CD4-positive, alpha-beta memory T cell (primary cell): ENCODE measurements at regions not wholly inside any gene's neighbourhood (a gene's known extent, or its start where the extent isn't known, plus 50 kb on each side); places are given as distances from the start of the nearest gene placed in this dataset.
"Not testable (repeated sequence)": the region's sequence is repeated elsewhere in the genome, so short reads cannot be mapped to it uniquely, and the experiment has no call there.

Experiments used
- CTCF ChIA-PET: fragments of 350-600 bp; sonication (Branson Sonifier 250); formaldehyde crosslinking; loops from one replicate; lab custom pipeline; 2021; ENCODE audit warnings: inconsistent platforms; ENCODE audit not compliant: partially characterized antibody; lab: Charles Lee
- POLR2A ChIA-PET: fragments of 350-600 bp; sonication (Branson Sonifier 250); formaldehyde crosslinking; loops from one replicate; lab custom pipeline; 2021; ENCODE audit not compliant: partially characterized antibody; lab: Charles Lee
- DNase-seq, 5 donors: peaks; one replicate each; pipeline versions ENCODE4 v3.0.0 to v3.0.0-alpha.2; 2020 to 2022; ENCODE audit warnings: mixed read lengths in 1 of 5
- H3K27ac ChIP-seq: one replicate; pipeline ENCODE4 v1.7.0; 2013; ENCODE audit warnings: low read depth, low read length
- H3K27me3 ChIP-seq: 2 replicates; pipeline ENCODE4 v1.7.0; 2013; ENCODE audit warnings: mild to moderate bottlenecking, low read length, moderate library complexity; ENCODE audit not compliant: insufficient read depth
- H3K36me3 ChIP-seq: 2 replicates; pipeline ENCODE4 v1.7.0; 2013; ENCODE audit warnings: mild to moderate bottlenecking, low read length, moderate library complexity; ENCODE audit not compliant: insufficient read depth
- H3K4me1 ChIP-seq: 2 replicates; pipeline ENCODE4 v1.7.0; 2013; ENCODE audit warnings: mild to moderate bottlenecking, low read length, moderate library complexity; ENCODE audit not compliant: insufficient read depth
- H3K4me3 ChIP-seq, 2 donors: one replicate each; pipeline ENCODE4 v1.7.0; 2013; ENCODE audit warnings: low read length in 2 of 2, mild to moderate bottlenecking in 1 of 2
- H3K9me3 ChIP-seq, 2 donors: one replicate each; pipeline ENCODE4 v1.7.0; 2013; ENCODE audit warnings: low read length in 2 of 2, control low read depth in 1 of 2; ENCODE audit not compliant: control insufficient read depth in 1 of 2
- H3K27ac Mint-ChIP-seq, 7 donors: one replicate each; pipeline ENCODE4 v1.8.0; 2020 to 2021; ENCODE audit warnings: mixed read lengths in 7 of 7, mild to moderate bottlenecking in 6 of 7, inconsistent platforms in 3 of 7, moderate library complexity in 3 of 7
- H3K27me3 Mint-ChIP-seq, 2 donors: one replicate each; pipeline ENCODE4 v1.8.0; 2020 to 2021; ENCODE audit warnings: mixed read lengths in 2 of 2
- H3K36me3 Mint-ChIP-seq, 2 donors: one replicate each; pipeline ENCODE4 v1.8.0; 2020 to 2021; ENCODE audit warnings: mixed read lengths in 2 of 2, inconsistent platforms in 1 of 2, mild to moderate bottlenecking in 1 of 2
- H3K4me1 Mint-ChIP-seq, 4 donors: one replicate each; pipeline ENCODE4 v1.8.0; 2020 to 2021; ENCODE audit warnings: mixed read lengths in 4 of 4, mild to moderate bottlenecking in 1 of 4
- H3K4me3 Mint-ChIP-seq, 8 donors: one replicate each; pipeline ENCODE4 v1.8.0; 2020 to 2021; ENCODE audit warnings: mixed read lengths in 8 of 8, mild to moderate bottlenecking in 7 of 8, moderate library complexity in 6 of 8, inconsistent platforms in 3 of 8
- H3K9me3 Mint-ChIP-seq, 8 donors: one replicate each; pipeline ENCODE4 v1.8.0; 2020 to 2021; ENCODE audit warnings: mixed read lengths in 8 of 8, mild to moderate bottlenecking in 5 of 8, inconsistent platforms in 3 of 8, moderate library complexity in 1 of 8
- intact Hi-C: fragments of 100-400 bp; cut with micrococcal nuclease; formaldehyde crosslinking; loops from one replicate; pipeline ENCODE4 v1.15.1; 2023

GRCh38 chr1:228838717-228839500 is 103.6 kb downstream of the RHOU start:
- ChIA-PET POLR2A (no interaction called here), CTCF (interaction anchor here (0.8 kb wide), 1 partner anchor 388 kb away, joined by 3 read pairs; no protein-coding TSS in a partner anchor)
- Histone ChIP-seq H3K4me1 (no peaks in the 10 kb centered on the region), H3K27me3 (no peaks in the 10 kb centered on the region), H3K27ac (no peak overlapping the region), H3K9me3 (no peaks in the 10 kb centered on the region), H3K4me3 (no peak overlapping the region), H3K36me3 (no peaks in the 10 kb centered on the region)
- H3K9me3 Mint-ChIP-seq = peaks cover 0 to 19% (median 7%) of the 10 kb centered on the region in 8 donors
- H3K4me1 Mint-ChIP-seq = peaks cover 0 to 3% (median 0%) of the 10 kb centered on the region in 4 donors
- H3K27ac Mint-ChIP-seq = no peak overlapping the region
- intact Hi-C loops = no loop called here
- DNase-seq = no peak
- H3K4me3 Mint-ChIP-seq = no peak overlapping the region
- peaks cover 0 to 3% of the 10 kb centered on the region in 2 donors for H3K36me3 Mint-ChIP-seq
- peaks cover 1% of the 10 kb centered on the region in 2 donors for H3K27me3 Mint-ChIP-seq

- Histone ChIP-seq H3K4me1 (no peaks in the 10 kb centered on the region), H3K4me3 (no peak overlapping the region), H3K27ac (no peak overlapping the region), H3K27me3 (no peaks in the 10 kb centered on the region), H3K36me3 (no peaks in the 10 kb centered on the region), H3K9me3 (no peaks in the 10 kb centered on the region)
- Mint-ChIP-seq H3K4me1 (peaks cover 0 to 3% (median 0%) of the 10 kb centered on the region in 4 donors), H3K9me3 (peaks cover 0 to 19% (median 7%) of the 10 kb centered on the region in 8 donors), H3K27ac (no peak overlapping the region), H3K4me3 (no peak overlapping the region), H3K36me3 (peaks cover 0 to 3% of the 10 kb centered on the region in 2 donors), H3K27me3 (peaks cover 1% of the 10 kb centered on the region in 2 donors)
- CTCF ChIA-PET = no interaction called here
- intact Hi-C loops = no loop called here
- POLR2A ChIA-PET = no interaction called here
- DNase-seq = no peak
These were observed 104.4 kb downstream of the RHOU start for GRCh38 chr1:228839656-228840055.

GRCh38 chr1:228841632-228842031 is 106.4 kb downstream of the RHOU start:
- DNase-seq = no peak
- ChIA-PET CTCF (no interaction called here), POLR2A (no interaction called here)
- Histone ChIP-seq H3K9me3 (no peaks in the 10 kb centered on the region), H3K4me1 (no peaks in the 10 kb centered on the region), H3K36me3 (no peaks in the 10 kb centered on the region), H3K4me3 (no peak overlapping the region), H3K27ac (no peak overlapping the region), H3K27me3 (no peaks in the 10 kb centered on the region)
- intact Hi-C loops = no loop called here
- Mint-ChIP-seq H3K27me3 (no peaks in the 10 kb centered on the region), H3K9me3 (peaks cover 0 to 19% (median 7%) of the 10 kb centered on the region in 8 donors), H3K4me3 (no peak overlapping the region), H3K4me1 (peaks cover 0 to 3% (median 0%) of the 10 kb centered on the region in 4 donors), H3K27ac (no peak overlapping the region), H3K36me3 (peaks cover 0 to 3% of the 10 kb centered on the region in 2 donors)

GRCh38 chr1:228842094-228842775 is 107.0 kb downstream of the RHOU start:
- POLR2A ChIA-PET = no interaction called here
- no peak overlapping the region for H3K4me3 Mint-ChIP-seq
- no peaks in the 10 kb centered on the region for H3K4me1 ChIP-seq

GRCh38 chr1:228845101-228845500 is 109.8 kb downstream of the RHOU start:
- POLR2A ChIA-PET = no interaction called here
- H3K36me3 Mint-ChIP-seq = peaks cover 0 to 3% of the 10 kb centered on the region in 2 donors
- Histone ChIP-seq H3K27ac (no peak overlapping the region), H3K36me3 (no peaks in the 10 kb centered on the region), H3K4me1 (no peaks in the 10 kb centered on the region), H3K4me3 (no peak overlapping the region), H3K9me3 (no peaks in the 10 kb centered on the region), H3K27me3 (no peaks in the 10 kb centered on the region)
- H3K9me3 Mint-ChIP-seq = peaks cover 0 to 19% (median 7%) of the 10 kb centered on the region in 8 donors
- no peak for DNase-seq
- H3K4me1 Mint-ChIP-seq = no peaks in the 10 kb centered on the region
- H3K27me3 Mint-ChIP-seq = no peaks in the 10 kb centered on the region
- CTCF ChIA-PET = interaction anchor here (1.0 kb wide), 1 partner anchor 12 kb away, joined by 3 read pairs; no protein-coding TSS in a partner anchor
- H3K27ac Mint-ChIP-seq = no peak overlapping the region
- intact Hi-C loops = no loop called here
- no peak overlapping the region for H3K4me3 Mint-ChIP-seq

More at GRCh38 chr1:228842094-228842775, 107.0 kb downstream of the RHOU start:
- H3K36me3 ChIP-seq = no peaks in the 10 kb centered on the region
- CTCF ChIA-PET = no interaction called here
- no peaks in the 10 kb centered on the region for H3K27me3 ChIP-seq
- H3K36me3 Mint-ChIP-seq = peaks cover 0 to 3% of the 10 kb centered on the region in 2 donors
- H3K27ac Mint-ChIP-seq = no peak overlapping the region
- H3K4me1 Mint-ChIP-seq = peaks cover 0 to 3% (median 0%) of the 10 kb centered on the region in 4 donors
- no peaks in the 10 kb centered on the region for H3K27me3 Mint-ChIP-seq
- DNase-seq = no peak
- intact Hi-C loops = no loop called here
- no peak overlapping the region for H3K4me3 ChIP-seq
- H3K27ac ChIP-seq = no peak overlapping the region
- peaks cover 0 to 19% (median 7%) of the 10 kb centered on the region in 8 donors for H3K9me3 Mint-ChIP-seq
- no peaks in the 10 kb centered on the region for H3K9me3 ChIP-seq

GRCh38 chr1:228846952-228847351 is 111.7 kb downstream of the RHOU start:
- ChIA-PET CTCF (no interaction called here), POLR2A (no interaction called here)
- Histone ChIP-seq H3K36me3 (no peaks in the 10 kb centered on the region), H3K27me3 (no peaks in the 10 kb centered on the region), H3K9me3 (no peaks in the 10 kb centered on the region), H3K4me3 (no peak overlapping the region), H3K4me1 (no peaks in the 10 kb centered on the region), H3K27ac (no peak overlapping the region)
- H3K4me1 Mint-ChIP-seq = no peaks in the 10 kb centered on the region
- intact Hi-C loops = no loop called here
- H3K36me3 Mint-ChIP-seq = peaks cover 0 to 3% of the 10 kb centered on the region in 2 donors
- peaks cover 0 to 15% (median 7%) of the 10 kb centered on the region in 8 donors for H3K9me3 Mint-ChIP-seq
- no peaks in the 10 kb centered on the region for H3K27me3 Mint-ChIP-seq
- DNase-seq = no peak
- no peak overlapping the region for H3K27ac Mint-ChIP-seq
- no peak overlapping the region for H3K4me3 Mint-ChIP-seq

- H3K4me3 ChIP-seq, H3K4me1 Mint-ChIP-seq, H3K27ac Mint-ChIP-seq, H3K9me3 ChIP-seq, CTCF ChIA-PET, intact Hi-C loops, H3K36me3 ChIP-seq, DNase-seq, H3K36me3 Mint-ChIP-seq, H3K27ac ChIP-seq, H3K4me3 Mint-ChIP-seq, H3K27me3 Mint-ChIP-seq, H3K27me3 ChIP-seq, POLR2A ChIA-PET, H3K4me1 ChIP-seq: not testable (repeated sequence)
- peaks cover 0 to 13% (median 6%) of the 10 kb centered on the region in 8 donors for H3K9me3 Mint-ChIP-seq
These were observed 112.2 kb downstream of the RHOU start for GRCh38 chr1:228847451-228847850.
